HEK293 (cell line): ENCODE measurements at regions not wholly inside any gene's neighbourhood (a gene's known extent, or its start where the extent isn't known, plus 50 kb on each side); places are given as distances from the start of the nearest gene placed in this dataset.

Experiments
- ZNF133 ChIP-seq: fragments of 450-650 bp; formaldehyde crosslinking; IDR thresholded peaks from 2 replicates; pipeline ENCODE4 v1.5.1; 2016; ENCODE audit warnings: missing biosample characterization, missing genetic modification characterization
- TF ChIP-seq, protein P1 (sequence below): fragments of 450-650 bp; formaldehyde crosslinking; IDR thresholded peaks from 2 replicates; pipeline ENCODE4 v1.5.1; 2016; ENCODE audit warnings: missing biosample characterization, missing genetic modification characterization, borderline replicate concordance

GRCh38 chrX:78603908-78604307, 55.2 kb downstream of the RTL3 start:
- no peak for TF ChIP-seq ZNF133 (tag by site-specific recombination)
- TF ChIP-seq, protein P1, sequence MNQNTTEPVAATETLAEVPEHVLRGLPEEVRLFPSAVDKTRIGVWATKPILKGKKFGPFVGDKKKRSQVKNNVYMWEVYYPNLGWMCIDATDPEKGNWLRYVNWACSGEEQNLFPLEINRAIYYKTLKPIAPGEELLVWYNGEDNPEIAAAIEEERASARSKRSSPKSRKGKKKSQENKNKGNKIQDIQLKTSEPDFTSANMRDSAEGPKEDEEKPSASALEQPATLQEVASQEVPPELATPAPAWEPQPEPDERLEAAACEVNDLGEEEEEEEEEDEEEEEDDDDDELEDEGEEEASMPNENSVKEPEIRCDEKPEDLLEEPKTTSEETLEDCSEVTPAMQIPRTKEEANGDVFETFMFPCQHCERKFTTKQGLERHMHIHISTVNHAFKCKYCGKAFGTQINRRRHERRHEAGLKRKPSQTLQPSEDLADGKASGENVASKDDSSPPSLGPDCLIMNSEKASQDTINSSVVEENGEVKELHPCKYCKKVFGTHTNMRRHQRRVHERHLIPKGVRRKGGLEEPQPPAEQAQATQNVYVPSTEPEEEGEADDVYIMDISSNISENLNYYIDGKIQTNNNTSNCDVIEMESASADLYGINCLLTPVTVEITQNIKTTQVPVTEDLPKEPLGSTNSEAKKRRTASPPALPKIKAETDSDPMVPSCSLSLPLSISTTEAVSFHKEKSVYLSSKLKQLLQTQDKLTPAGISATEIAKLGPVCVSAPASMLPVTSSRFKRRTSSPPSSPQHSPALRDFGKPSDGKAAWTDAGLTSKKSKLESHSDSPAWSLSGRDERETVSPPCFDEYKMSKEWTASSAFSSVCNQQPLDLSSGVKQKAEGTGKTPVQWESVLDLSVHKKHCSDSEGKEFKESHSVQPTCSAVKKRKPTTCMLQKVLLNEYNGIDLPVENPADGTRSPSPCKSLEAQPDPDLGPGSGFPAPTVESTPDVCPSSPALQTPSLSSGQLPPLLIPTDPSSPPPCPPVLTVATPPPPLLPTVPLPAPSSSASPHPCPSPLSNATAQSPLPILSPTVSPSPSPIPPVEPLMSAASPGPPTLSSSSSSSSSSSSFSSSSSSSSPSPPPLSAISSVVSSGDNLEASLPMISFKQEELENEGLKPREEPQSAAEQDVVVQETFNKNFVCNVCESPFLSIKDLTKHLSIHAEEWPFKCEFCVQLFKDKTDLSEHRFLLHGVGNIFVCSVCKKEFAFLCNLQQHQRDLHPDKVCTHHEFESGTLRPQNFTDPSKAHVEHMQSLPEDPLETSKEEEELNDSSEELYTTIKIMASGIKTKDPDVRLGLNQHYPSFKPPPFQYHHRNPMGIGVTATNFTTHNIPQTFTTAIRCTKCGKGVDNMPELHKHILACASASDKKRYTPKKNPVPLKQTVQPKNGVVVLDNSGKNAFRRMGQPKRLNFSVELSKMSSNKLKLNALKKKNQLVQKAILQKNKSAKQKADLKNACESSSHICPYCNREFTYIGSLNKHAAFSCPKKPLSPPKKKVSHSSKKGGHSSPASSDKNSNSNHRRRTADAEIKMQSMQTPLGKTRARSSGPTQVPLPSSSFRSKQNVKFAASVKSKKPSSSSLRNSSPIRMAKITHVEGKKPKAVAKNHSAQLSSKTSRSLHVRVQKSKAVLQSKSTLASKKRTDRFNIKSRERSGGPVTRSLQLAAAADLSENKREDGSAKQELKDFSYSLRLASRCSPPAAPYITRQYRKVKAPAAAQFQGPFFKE (tag by site-specific recombination): no peak
